H1 (cell line): ENCODE measurements at regions not wholly inside any gene's neighbourhood (a gene's known extent, or its start where the extent isn't known, plus 50 kb on each side); places are given as distances from the start of the nearest gene placed in this dataset.

Experiments
- CTCF ChIA-PET: fragments of 300-600 bp; sonication (Branson Sonifier 250); formaldehyde crosslinking; loops from one replicate; lab custom pipeline; 2021; ENCODE audit not compliant: partially characterized antibody; lab: Charles Lee
- POLR2A ChIA-PET: fragments of 300-600 bp; sonication (Branson Sonifier 250); formaldehyde crosslinking; loops from one replicate; lab custom pipeline; 2021; ENCODE audit warnings: inconsistent platforms; ENCODE audit not compliant: partially characterized antibody; lab: Charles Lee
- DNase-seq, 2 experiments: peaks; one replicate each; pipeline versions ENCODE4 v3.0.0 to v3.0.0-alpha.2; 2010 to 2022; ENCODE audit warnings: low spot score in 2 of 2, low read depth in 1 of 2, mixed read lengths in 1 of 2
- FAIRE-seq: peaks from 2 replicates; lab custom pipeline; 2011; peaks lifted over from hg19 to GRCh38; lab: Jason Lieb, UNC
- H2AFZ ChIP-seq: 2 replicates; pipeline ENCODE4 v1.8.1; 2012; ENCODE audit warnings: low read length, inconsistent platforms
- H2AK5ac ChIP-seq: 2 replicates; pipeline ENCODE4 v1.6.1; 2013; ENCODE audit warnings: low read depth, low read length
- H2BK120ac ChIP-seq: replicated peaks from 2 replicates; pipeline ENCODE3; 2013; ENCODE audit warnings: low read depth, low read length, inconsistent platforms
- H2BK12ac ChIP-seq: 2 replicates; pipeline ENCODE4 v1.6.1; 2013; ENCODE audit warnings: low read depth, low read length
- H2BK15ac ChIP-seq: 2 replicates; pipeline ENCODE4 v1.6.1; 2013; ENCODE audit warnings: low read length
- H2BK20ac ChIP-seq: 2 replicates; pipeline ENCODE4 v1.6.1; 2013; ENCODE audit warnings: low read length
- H2BK5ac ChIP-seq: 2 replicates; pipeline ENCODE4 v1.6.1; 2013; ENCODE audit warnings: low read depth, low read length
- H3K14ac ChIP-seq: 2 replicates; pipeline ENCODE4 v1.6.1; 2013; ENCODE audit warnings: inconsistent platforms; ENCODE audit not compliant: insufficient read length
- H3K18ac ChIP-seq: 2 replicates; pipeline ENCODE4 v1.6.1; 2013; ENCODE audit warnings: low read length; ENCODE audit errors: extremely low read depth
- H3K23ac ChIP-seq: 2 replicates; pipeline ENCODE4 v1.6.1; 2013; ENCODE audit warnings: inconsistent platforms; ENCODE audit not compliant: insufficient read length
- H3K23me2 ChIP-seq: 2 replicates; pipeline ENCODE4 v1.6.1; 2013; ENCODE audit warnings: low read depth, low read length
- H3K27ac ChIP-seq: 2 replicates; pipeline ENCODE4 v1.6.1; 2011; ENCODE audit warnings: low read depth, low read length, inconsistent platforms
- H3K27me3 ChIP-seq, 4 experiments: replicated peaks in 1 of 4; 1 replicate in 1 of 4; 2 replicates in 3 of 4; pipeline versions ENCODE4 v1.6.1 to v1.8.1; 2011 to 2013; ENCODE audit warnings: low read length in 3 of 4, mild to moderate bottlenecking in 3 of 4, inconsistent platforms in 2 of 4, mixed read lengths in 2 of 4, moderate library complexity in 1 of 4; ENCODE audit not compliant: control insufficient read depth in 3 of 4, insufficient read depth in 3 of 4; ENCODE audit errors: extremely low read depth in 1 of 4
- H3K36me3 ChIP-seq, 4 experiments: 2 replicates each; pipeline versions ENCODE4 v1.6.1 to v1.8.1; 2011 to 2013; ENCODE audit warnings: mild to moderate bottlenecking in 4 of 4, low read length in 3 of 4, moderate library complexity in 2 of 4, control low read depth in 1 of 4, inconsistent platforms in 1 of 4; ENCODE audit not compliant: insufficient read depth in 4 of 4, control insufficient read depth in 2 of 4
- H3K4ac ChIP-seq: replicated peaks from 2 replicates; pipeline ENCODE3; 2013; ENCODE audit warnings: low read length, low read depth, mixed read lengths, inconsistent platforms; ENCODE audit not compliant: insufficient read length
- H3K4me1 ChIP-seq, 4 experiments: replicated peaks in 1 of 4; 1 replicate in 1 of 4; 2 replicates in 3 of 4; pipeline versions ENCODE4 v1.6.1 to v1.8.1; 2011 to 2013; ENCODE audit warnings: low read length in 3 of 4, inconsistent platforms in 2 of 4, mixed read lengths in 1 of 4; ENCODE audit not compliant: insufficient read depth in 4 of 4, control insufficient read depth in 3 of 4
- H3K4me2 ChIP-seq, 2 experiments: 2 replicates each; pipeline versions ENCODE4 v1.6.1 to v1.8.1; 2011 to 2013; ENCODE audit warnings: low read depth in 2 of 2, low read length in 2 of 2, control low read depth in 1 of 2, inconsistent platforms in 1 of 2, mild to moderate bottlenecking in 1 of 2; ENCODE audit not compliant: insufficient read depth in 1 of 2
- H3K4me3 ChIP-seq, 4 experiments: fragments of 200-600, 300-600 bp in 1 of 4; sonication (generic), shearing (Covaris generic), sonication (Bioruptor Twin) in 1 of 4; 2 replicates each; pipeline versions ENCODE4 v1.5.1 to v1.8.1; 2011 to 2016; ENCODE audit warnings: low read length in 4 of 4, low read depth in 3 of 4, control low read depth in 2 of 4, inconsistent platforms in 2 of 4, mild to moderate bottlenecking in 2 of 4, mixed read lengths in 1 of 4, moderate library complexity in 1 of 4; ENCODE audit not compliant: insufficient read depth in 2 of 4; ENCODE audit errors: extremely low read depth in 1 of 4
- H3K56ac ChIP-seq: replicated peaks from 2 replicates; pipeline ENCODE3; 2013; ENCODE audit warnings: low read depth, mild to moderate bottlenecking, mixed read lengths, low read length, inconsistent platforms; ENCODE audit not compliant: insufficient read length
- H3K79me1 ChIP-seq: 2 replicates; pipeline ENCODE4 v1.6.1; 2013; ENCODE audit warnings: low read depth, low read length, control low read depth
- H3K79me2 ChIP-seq, 2 experiments: 2 replicates each; pipeline versions ENCODE4 v1.6.1 to v1.8.1; 2012 to 2013; ENCODE audit warnings: low read length in 2 of 2, mild to moderate bottlenecking in 2 of 2, inconsistent platforms in 1 of 2; ENCODE audit not compliant: insufficient read depth in 2 of 2, control insufficient read depth in 1 of 2
- H3K9ac ChIP-seq, 4 experiments: replicated peaks in 1 of 4; 1 replicate in 1 of 4; 2 replicates in 3 of 4; pipeline versions ENCODE4 v1.6.1 to v1.8.1; 2011 to 2013; ENCODE audit warnings: low read depth in 3 of 4, low read length in 3 of 4, control low read depth in 2 of 4, mild to moderate bottlenecking in 2 of 4, moderate library complexity in 2 of 4, inconsistent platforms in 1 of 4; ENCODE audit errors: extremely low read depth in 1 of 4
- H3K9me3 ChIP-seq, 2 experiments: 2 replicates each; pipeline versions ENCODE4 v1.6.1 to v1.8.1; 2012 to 2013; ENCODE audit warnings: mild to moderate bottlenecking in 2 of 2, moderate library complexity in 2 of 2, control low read depth in 1 of 2, inconsistent platforms in 1 of 2, low read depth in 1 of 2, low read length in 1 of 2, mixed read lengths in 1 of 2; ENCODE audit not compliant: insufficient read depth in 2 of 2
- H4K20me1 ChIP-seq, 2 experiments: replicated peaks in 1 of 2; 2 replicates each; pipeline versions ENCODE3 to v1.8.1; 2011 to 2013; ENCODE audit warnings: inconsistent platforms in 2 of 2, low read length in 2 of 2, mild to moderate bottlenecking in 1 of 2; ENCODE audit not compliant: insufficient read depth in 2 of 2, control insufficient read depth in 1 of 2
- H4K5ac ChIP-seq: 2 replicates; pipeline ENCODE4 v1.6.1; 2013; ENCODE audit warnings: low read length, low read depth, mixed read lengths, inconsistent platforms; ENCODE audit not compliant: insufficient read length
- H4K8ac ChIP-seq: 2 replicates; pipeline ENCODE4 v1.8.0; 2013; ENCODE audit warnings: mild to moderate bottlenecking, moderate library complexity, low read length, inconsistent platforms; ENCODE audit not compliant: insufficient read depth; ENCODE audit errors: extremely low read depth
- H4K91ac ChIP-seq: replicated peaks from 2 replicates; pipeline ENCODE3; 2013; ENCODE audit warnings: low read length, mixed read lengths, inconsistent platforms; ENCODE audit not compliant: insufficient read length
- GTF2F1 ChIP-seq: IDR thresholded peaks from 2 replicates; pipeline ENCODE4 v1.6.1; 2012; ENCODE audit warnings: low read depth, low read length, improper control_type of control experiment, borderline replicate concordance
- KDM1A ChIP-seq: fragments of 200-600, 300-600 bp; sonication (generic); IDR thresholded peaks from 2 replicates; pipeline ENCODE4 v1.7.1; 2016; ENCODE audit warnings: mild to moderate bottlenecking, low read length, borderline replicate concordance
- KDM4A ChIP-seq: IDR thresholded peaks from one replicate; pipeline ENCODE4 v1.7.1; 2012; ENCODE audit warnings: low read depth, mild to moderate bottlenecking, moderate library complexity, low read length, inconsistent platforms; ENCODE audit not compliant: severe bottlenecking
- NANOG ChIP-seq: IDR thresholded peaks from 2 replicates; pipeline ENCODE4 v1.6.1; 2011; ENCODE audit warnings: low read length, low read depth, mild to moderate bottlenecking, inconsistent platforms; ENCODE audit not compliant: insufficient read depth, poor library complexity, severe bottlenecking
- SP1 ChIP-seq: IDR thresholded peaks from 2 replicates; pipeline ENCODE4 v1.6.1; 2011; ENCODE audit warnings: low read depth, low read length
- WGBS, 2 experiments: shearing (Covaris generic) in 1 of 2; methylation state at CpG; one replicate each; pipeline versions ENCODE4 v1.1.6 to v1.1.7; 2013 to 2015; ENCODE audit warnings: low lambda C conversion rate in 2 of 2, mixed read lengths in 2 of 2, inconsistent platforms in 1 of 2, low coverage in 1 of 2, missing lambda C conversion rate in 1 of 2; ENCODE audit not compliant: insufficient replicate concordance in 2 of 2, insufficient coverage in 1 of 2, insufficient read length in 1 of 2; ENCODE audit errors: extremely low coverage in 1 of 2, missing lambda C conversion rate in 1 of 2; 5-methylcytosine and 5-hydroxymethylcytosine counted together
- TF ChIP-seq, protein P1 (sequence below): IDR thresholded peaks from 2 replicates; pipeline ENCODE4 v1.6.1; 2011; ENCODE audit warnings: low read length, improper control_type of control experiment

DNA sequence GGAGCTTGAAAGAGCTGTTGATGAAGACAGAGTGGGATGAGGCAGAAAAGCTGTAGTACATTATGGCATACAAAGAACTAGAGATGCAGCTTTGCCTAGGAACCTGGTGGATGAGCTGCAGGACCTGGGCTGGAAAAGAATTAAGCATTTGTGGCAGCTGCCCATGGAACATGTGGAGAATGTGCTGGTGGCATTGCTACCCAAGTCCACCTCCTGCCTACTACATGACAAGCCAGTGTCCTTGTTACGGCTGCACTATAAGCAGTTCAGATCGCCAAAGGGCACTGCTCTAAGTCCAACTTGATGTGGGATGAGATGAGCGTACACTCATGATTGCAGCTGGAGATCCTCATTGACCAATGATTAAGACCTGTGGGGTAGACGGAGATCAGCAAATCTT, 81.1 kb upstream of the ADPGK start:
- H3K79me1 ChIP-seq, result no peaks in the 10 kb centered on the region
- no peaks in the 10 kb centered on the region for H3K79me2 ChIP-seq
- no peaks in the 10 kb centered on the region for H3K9me3 ChIP-seq
- no peak overlapping the region for H3K4me2 ChIP-seq
- no peak overlapping the region for H3K4me3 ChIP-seq
- DNase-seq (peak in 1 of 2 experiments; percentile 13), FAIRE-seq (no peak)
- no peak overlapping the region for H3K27ac ChIP-seq
- H4K5ac ChIP-seq, result no peak overlapping the region
- no peak overlapping the region for H3K4ac ChIP-seq
- TF ChIP-seq SP1 (no peak), KDM1A (no peak), GTF2F1 (no peak), KDM4A (no peak), NANOG (no peak)
- TF ChIP-seq, protein P1, sequence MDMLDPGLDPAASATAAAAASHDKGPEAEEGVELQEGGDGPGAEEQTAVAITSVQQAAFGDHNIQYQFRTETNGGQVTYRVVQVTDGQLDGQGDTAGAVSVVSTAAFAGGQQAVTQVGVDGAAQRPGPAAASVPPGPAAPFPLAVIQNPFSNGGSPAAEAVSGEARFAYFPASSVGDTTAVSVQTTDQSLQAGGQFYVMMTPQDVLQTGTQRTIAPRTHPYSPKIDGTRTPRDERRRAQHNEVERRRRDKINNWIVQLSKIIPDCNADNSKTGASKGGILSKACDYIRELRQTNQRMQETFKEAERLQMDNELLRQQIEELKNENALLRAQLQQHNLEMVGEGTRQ, result no peak
- H4K20me1 ChIP-seq, result no peaks in the 10 kb centered on the region
- no peak overlapping the region for H4K8ac ChIP-seq
- no peak overlapping the region for H3K23ac ChIP-seq
- H3K14ac ChIP-seq, result no peak overlapping the region
- no peak overlapping the region for H2BK120ac ChIP-seq
- no peak overlapping the region for H2BK12ac ChIP-seq
- no peak overlapping the region for H4K91ac ChIP-seq
- no peaks in the 10 kb centered on the region for H3K36me3 ChIP-seq
- no peak overlapping the region for H3K9ac ChIP-seq
- 90% methylated on average over 4 of the region's 4 CpGs; no CpG with 5 or more reads in 1 of the 2 experiments for whole genome bisulfite sequencing, 2 experiments
- no peak overlapping the region for H2BK15ac ChIP-seq
- H3K23me2 ChIP-seq, result no peaks in the 10 kb centered on the region; the same call in 1 of the 2 replicates
- ChIA-PET CTCF (interaction anchor here (1.6 kb wide), 1 partner anchor 29 kb away, joined by 4 read pairs; no protein-coding TSS in a partner anchor), POLR2A (no interaction called here)
- no peak overlapping the region for H3K18ac ChIP-seq
- H3K56ac ChIP-seq, result no peak overlapping the region
- H2AK5ac ChIP-seq, result no peak overlapping the region
- H2AFZ ChIP-seq, result no peak overlapping the region
- no peaks in the 10 kb centered on the region; a peak in 2 of 7 replicates for H3K27me3 ChIP-seq
- no peak overlapping the region for H2BK20ac ChIP-seq
- no peaks in the 10 kb centered on the region for H3K4me1 ChIP-seq
- no peak overlapping the region for H2BK5ac ChIP-seq
